Stimulated activated effector memory CD8-positive, alpha-beta T cell treated with anti-CD3 and anti-CD28 coated beads, Interleukin-12 subunit alpha, Interleukin-12 subunit beta, amount 100 ng/mL, for 72 hours (primary cell): ENCODE measurements at regions not wholly inside any gene's neighbourhood (a gene's known extent, or its start where the extent isn't known, plus 50 kb on each side); places are given as distances from the start of the nearest gene placed in this dataset.
"Not testable (repeated sequence)": the region's sequence is repeated elsewhere in the genome, so short reads cannot be mapped to it uniquely, and the experiment has no call there.

ENCODE experiments used
- ATAC-seq: fragments of 150-1000 bp; cut with Tn5 transposase; 2 replicates; pipeline ENCODE4 v1.10.0; 2021
- DNase-seq, 2 donors: peaks; one replicate each; pipeline ENCODE4 v3.0.0; 2021 to 2022; ENCODE audit warnings: low spot score in 2 of 2
- H3K27ac Mint-ChIP-seq: one replicate; pipeline ENCODE4 v1.8.0; 2022; ENCODE audit warnings: mild to moderate bottlenecking, mixed read lengths
- H3K36me3 Mint-ChIP-seq: one replicate; pipeline ENCODE4 v1.8.0; 2022; ENCODE audit warnings: mild to moderate bottlenecking, mixed read lengths
- H3K4me1 Mint-ChIP-seq: one replicate; pipeline ENCODE4 v1.8.0; 2022; ENCODE audit warnings: mixed read lengths
- H3K4me3 Mint-ChIP-seq: one replicate; pipeline ENCODE4 v1.8.0; 2022; ENCODE audit warnings: mild to moderate bottlenecking, mixed read lengths
- H3K9me3 Mint-ChIP-seq: one replicate; pipeline ENCODE4 v1.8.0; 2022; ENCODE audit warnings: mixed read lengths

- Mint-ChIP-seq H3K4me1 (no peaks in the 10 kb centered on the region), H3K36me3 (no peaks in the 10 kb centered on the region), H3K9me3 (peaks cover 20% of the 10 kb centered on the region), H3K4me3 (no peak overlapping the region), H3K27ac (no peak overlapping the region)
- no peak for DNase-seq
- no peak for ATAC-seq
These were observed 245.2 kb upstream of the SPHKAP start for GRCh38 chr2:228426502-228427216.

GRCh38 chr2:228425411-228426060, 244.0 kb upstream of the SPHKAP start:
- H3K27ac Mint-ChIP-seq, H3K36me3 Mint-ChIP-seq, DNase-seq, ATAC-seq, H3K4me3 Mint-ChIP-seq, H3K4me1 Mint-ChIP-seq: not testable (repeated sequence)
- peaks cover 13% of the 10 kb centered on the region for H3K9me3 Mint-ChIP-seq

DNA sequence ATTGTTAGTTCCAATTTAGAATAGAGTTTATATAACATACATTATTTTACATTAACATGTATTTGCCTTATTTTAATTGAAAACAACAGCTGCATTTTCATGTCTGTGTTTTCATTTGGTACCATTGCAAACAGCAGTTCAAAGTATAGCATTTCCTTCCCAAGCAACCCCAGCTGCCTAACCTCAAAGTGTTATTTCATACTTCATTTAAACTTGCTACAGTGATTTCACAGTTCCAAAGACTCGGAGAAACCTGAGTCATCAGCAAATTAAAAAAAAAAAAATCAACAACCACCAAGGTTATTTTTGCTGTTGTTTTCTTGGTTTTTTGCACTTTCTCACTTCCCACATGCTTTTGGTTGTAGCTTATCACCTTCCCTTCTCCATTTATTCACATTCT, 236.5 kb upstream of the SPHKAP start:
- H3K36me3 Mint-ChIP-seq, result no peaks in the 10 kb centered on the region
- H3K27ac Mint-ChIP-seq, result no peak overlapping the region
- no peak for DNase-seq
- H3K9me3 Mint-ChIP-seq, result peaks cover 9% of the 10 kb centered on the region
- no peaks in the 10 kb centered on the region for H3K4me1 Mint-ChIP-seq
- no peak for ATAC-seq
- no peak overlapping the region for H3K4me3 Mint-ChIP-seq

- H3K9me3 Mint-ChIP-seq, result peaks cover 9% of the 10 kb centered on the region
- DNase-seq (no peak), ATAC-seq (no peak)
- no peaks in the 10 kb centered on the region for H3K4me1 Mint-ChIP-seq
- H3K36me3 Mint-ChIP-seq, result no peaks in the 10 kb centered on the region
- H3K27ac Mint-ChIP-seq, result no peak overlapping the region
- H3K4me3 Mint-ChIP-seq, result no peak overlapping the region
These were observed 236.0 kb upstream of the SPHKAP start for GRCh38 chr2:228417526-228417925.

GRCh38 chr2:228410061-228410460, 228.6 kb upstream of the SPHKAP start:
- H3K36me3 Mint-ChIP-seq, result no peaks in the 10 kb centered on the region
- ATAC-seq, result no peak

DNA sequence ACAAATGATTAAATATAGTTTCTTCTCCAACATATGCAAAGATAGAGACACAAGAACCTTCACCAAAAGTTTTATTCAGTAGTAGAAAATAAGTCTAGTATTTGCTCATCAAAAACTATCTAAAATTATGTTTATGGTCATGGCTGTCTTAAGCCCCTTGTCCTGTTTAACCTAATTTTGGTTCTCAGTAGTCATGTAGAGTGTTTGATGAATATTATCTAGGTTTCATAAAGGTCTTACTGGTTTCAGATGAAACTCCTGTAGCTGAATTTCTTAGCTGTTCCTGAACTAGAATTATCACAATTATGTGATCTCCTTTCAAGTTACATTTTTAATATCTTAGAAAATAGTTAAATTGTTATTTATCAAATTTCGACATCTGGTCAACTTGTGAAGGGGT, 228.0 kb upstream of the SPHKAP start:
- H3K4me3 Mint-ChIP-seq, result no peak overlapping the region
- H3K27ac Mint-ChIP-seq, result no peak overlapping the region
- H3K36me3 Mint-ChIP-seq, result no peaks in the 10 kb centered on the region
- no peak for DNase-seq
- no peak for ATAC-seq
- H3K9me3 Mint-ChIP-seq, result peaks cover 10% of the 10 kb centered on the region
- no peaks in the 10 kb centered on the region for H3K4me1 Mint-ChIP-seq

More at GRCh38 chr2:228410061-228410460, 228.6 kb upstream of the SPHKAP start:
- H3K4me1 Mint-ChIP-seq, result no peaks in the 10 kb centered on the region
- DNase-seq, result no peak
- H3K9me3 Mint-ChIP-seq, result peaks cover 10% of the 10 kb centered on the region
- no peak overlapping the region for H3K27ac Mint-ChIP-seq
- no peak overlapping the region for H3K4me3 Mint-ChIP-seq

GRCh38 chr2:228408529-228409227, 227.2 kb upstream of the SPHKAP start:
- no peak for ATAC-seq
- Mint-ChIP-seq H3K4me1 (no peaks in the 10 kb centered on the region), H3K27ac (no peak overlapping the region)

DNA sequence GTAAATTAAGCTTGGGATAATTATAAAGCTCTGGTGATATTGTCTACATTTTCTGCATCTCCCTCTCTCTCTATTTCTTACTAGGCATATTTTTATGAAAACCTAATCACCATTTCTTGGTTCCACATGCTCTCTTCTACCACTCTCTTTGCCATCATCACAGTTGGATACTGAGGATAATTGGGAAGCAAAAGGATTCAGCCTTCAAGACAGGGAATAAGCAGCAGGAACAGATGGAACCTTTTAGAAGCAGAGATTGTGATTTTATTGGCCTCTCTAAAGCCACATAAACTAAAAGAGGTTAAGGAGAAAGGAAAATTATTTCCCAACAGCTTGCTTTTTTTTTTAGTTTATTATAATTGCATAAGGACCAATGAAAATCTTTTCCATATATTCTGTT, 226.3 kb upstream of the SPHKAP start:
- DNase-seq, result no peak
- no peak for ATAC-seq
- no peak overlapping the region for H3K27ac Mint-ChIP-seq
- peaks cover 10% of the 10 kb centered on the region for H3K9me3 Mint-ChIP-seq
- no peaks in the 10 kb centered on the region for H3K4me1 Mint-ChIP-seq
- no peak overlapping the region for H3K4me3 Mint-ChIP-seq
- H3K36me3 Mint-ChIP-seq, result no peaks in the 10 kb centered on the region

More at GRCh38 chr2:228408529-228409227, 227.2 kb upstream of the SPHKAP start:
- no peak for DNase-seq
- Mint-ChIP-seq H3K4me3 (no peak overlapping the region), H3K9me3 (peaks cover 10% of the 10 kb centered on the region), H3K36me3 (no peaks in the 10 kb centered on the region)

DNA sequence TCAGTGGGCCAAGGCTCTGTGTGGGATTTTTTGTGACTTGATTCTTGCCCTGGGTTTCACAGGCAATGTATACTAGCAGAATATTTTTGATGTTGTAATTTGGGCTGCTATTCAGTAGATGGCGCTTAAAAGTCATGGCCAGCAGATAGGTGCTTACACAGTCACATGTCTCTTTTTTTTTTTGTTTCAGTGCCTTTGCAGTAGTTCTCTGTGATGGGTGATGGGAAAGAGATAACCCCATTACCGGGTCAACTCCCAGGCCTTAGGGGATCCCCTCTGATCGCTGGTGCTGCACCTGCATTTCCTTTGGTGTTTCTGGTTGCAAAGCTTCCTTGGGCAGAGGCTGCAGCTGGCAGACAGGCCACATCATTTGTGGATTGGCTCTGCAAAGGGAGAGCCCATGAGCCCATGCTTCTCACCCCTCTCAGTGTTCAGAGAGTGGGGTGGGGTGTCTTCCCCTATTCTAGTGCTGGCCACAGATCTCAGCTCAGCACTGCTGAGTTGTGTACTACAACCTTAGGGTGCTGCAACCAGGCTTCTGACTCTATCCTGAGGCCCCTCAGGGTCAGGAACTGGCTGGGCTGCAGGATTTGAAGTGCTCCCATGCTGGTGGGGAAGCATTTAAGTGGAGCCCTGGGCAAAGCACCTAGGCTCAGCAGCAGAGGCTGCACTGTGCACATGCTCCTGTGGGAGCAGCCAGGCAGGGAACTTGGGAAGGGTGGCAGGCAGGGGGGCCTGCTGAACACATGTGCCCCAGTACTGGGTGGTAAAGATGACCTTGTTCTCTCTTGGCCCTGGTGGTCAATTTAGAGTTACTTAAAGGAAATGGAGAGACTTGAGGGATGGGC, 219.8 kb upstream of the SPHKAP start:
- Mint-ChIP-seq H3K9me3 (peaks cover 18% of the 10 kb centered on the region), H3K27ac (no peak overlapping the region), H3K4me1 (no peaks in the 10 kb centered on the region), H3K36me3 (no peaks in the 10 kb centered on the region), H3K4me3 (no peak overlapping the region)
- no peak for DNase-seq
- no peak for ATAC-seq

DNA sequence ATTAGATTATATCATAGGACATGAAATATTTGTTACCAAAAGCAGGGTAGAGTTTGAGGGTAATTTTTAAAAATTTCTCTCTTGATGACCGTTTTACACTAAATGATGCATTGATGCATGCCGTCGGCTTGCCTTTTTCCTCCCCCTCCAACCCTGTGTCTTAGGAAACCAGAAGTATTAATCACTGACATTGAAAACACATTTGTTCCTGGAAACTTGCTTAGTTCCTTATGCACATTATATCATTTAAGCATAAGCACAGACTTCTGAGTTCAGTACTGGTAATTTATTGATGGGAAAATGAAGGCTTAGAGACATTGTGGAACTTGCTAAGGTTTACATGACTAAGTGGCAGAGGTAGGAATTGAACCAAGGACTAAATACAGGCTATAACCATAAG, 206.3 kb upstream of the SPHKAP start:
- DNase-seq (no peak), ATAC-seq (no peak)
- Mint-ChIP-seq H3K36me3 (no peaks in the 10 kb centered on the region), H3K4me3 (no peak overlapping the region), H3K27ac (no peak overlapping the region), H3K4me1 (no peaks in the 10 kb centered on the region), H3K9me3 (peaks cover 15% of the 10 kb centered on the region)

- Mint-ChIP-seq H3K4me3 (no peak overlapping the region), H3K27ac (no peak overlapping the region), H3K4me1 (no peaks in the 10 kb centered on the region)
These were observed 197.4 kb upstream of the SPHKAP start for GRCh38 chr2:228378696-228379425.

GRCh38 chr2:228378233-228378632, 196.7 kb upstream of the SPHKAP start:
- Mint-ChIP-seq H3K9me3 (peaks cover 9% of the 10 kb centered on the region), H3K36me3 (no peaks in the 10 kb centered on the region), H3K4me3 (no peak overlapping the region), H3K27ac (no peak overlapping the region), H3K4me1 (no peaks in the 10 kb centered on the region)
- ATAC-seq (no peak), DNase-seq (no peak)

More at GRCh38 chr2:228378696-228379425, 197.4 kb upstream of the SPHKAP start:
- Mint-ChIP-seq H3K36me3 (no peaks in the 10 kb centered on the region), H3K9me3 (peaks cover 9% of the 10 kb centered on the region)
- DNase-seq, result no peak
- ATAC-seq, result no peak

DNA sequence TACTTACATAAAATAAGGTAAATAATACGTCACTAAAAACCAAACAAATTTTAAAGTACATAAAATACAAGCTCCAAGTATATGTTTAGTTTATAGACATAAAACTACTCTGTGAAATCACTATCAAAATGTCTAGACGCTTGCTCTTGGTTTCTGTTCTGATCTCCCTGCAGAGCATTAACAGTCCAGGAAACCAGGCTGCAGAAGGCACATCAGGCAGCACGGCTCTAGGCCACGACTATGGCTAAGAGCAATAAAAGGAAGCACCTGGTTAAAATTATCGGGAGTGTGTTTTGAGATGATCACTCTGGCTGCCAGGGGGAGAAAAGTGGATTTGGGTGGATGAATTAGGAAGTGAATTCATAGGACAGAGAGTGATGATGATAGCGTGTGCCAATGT, 196.0 kb upstream of the SPHKAP start:
- Mint-ChIP-seq H3K4me1 (no peaks in the 10 kb centered on the region), H3K27ac (no peak overlapping the region), H3K9me3 (peaks cover 13% of the 10 kb centered on the region), H3K36me3 (no peaks in the 10 kb centered on the region), H3K4me3 (no peak overlapping the region)
- no peak for DNase-seq
- no peak for ATAC-seq

DNA sequence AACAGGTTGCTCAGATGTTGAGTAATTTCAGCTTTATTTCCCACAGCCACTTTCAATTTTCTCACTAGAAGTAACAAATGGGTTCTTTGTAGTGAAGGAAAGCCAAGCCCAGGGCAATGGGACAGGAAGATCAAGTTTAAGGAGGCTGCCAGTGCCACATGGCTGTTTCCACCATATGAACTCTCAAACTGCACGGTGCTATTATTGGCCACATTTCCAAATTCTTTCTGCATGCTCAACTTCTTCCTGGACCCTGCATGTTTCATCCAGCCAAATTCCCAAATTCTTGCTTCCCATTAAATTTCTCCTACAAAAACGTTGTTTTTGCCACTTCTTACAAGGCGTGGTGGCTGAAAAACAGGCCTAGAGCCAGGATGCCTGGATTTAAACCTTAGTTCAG, 193.3 kb upstream of the SPHKAP start:
- Mint-ChIP-seq H3K36me3 (no peaks in the 10 kb centered on the region), H3K4me1 (no peaks in the 10 kb centered on the region), H3K4me3 (no peak overlapping the region), H3K27ac (no peak overlapping the region), H3K9me3 (peaks cover 10% of the 10 kb centered on the region)
- DNase-seq (no peak), ATAC-seq (no peak)
